Prostate gland (tissue), 2 donors: ENCODE measurements at regions not wholly inside any gene's neighbourhood (a gene's known extent, or its start where the extent isn't known, plus 50 kb on each side); places are given as distances from the start of the nearest gene placed in this dataset.
"Not testable (repeated sequence)": the region's sequence is repeated elsewhere in the genome, so short reads cannot be mapped to it uniquely, and the experiment has no call there.

ENCODE experiments used
- DNase-seq: peaks from one replicate; pipeline ENCODE4 v3.0.0-alpha.2; 2019; ENCODE audit warnings: low spot score
- H3K27ac ChIP-seq, 2 donors: fragments of 200-600 bp; sonication (generic); 2 replicates each; pipeline ENCODE4 v1.5.1; 2017 to 2019
- H3K27me3 ChIP-seq: fragments of 200-600 bp; sonication (generic); replicated peaks from 2 replicates; pipeline ENCODE4 v1.5.1; 2019; ENCODE audit not compliant: insufficient read depth
- H3K36me3 ChIP-seq, 2 donors: fragments of 200-600 bp; sonication (generic); 1 replicate in 1 of 2; 2 replicates in 1 of 2; pipeline versions ENCODE4 v1.5.1 to v1.8.1; 2017 to 2019
- H3K4me1 ChIP-seq: fragments of 200-600 bp; sonication (generic); replicated peaks from 2 replicates; pipeline ENCODE4 v1.5.1; 2019
- H3K4me3 ChIP-seq, 2 donors: fragments of 200-600 bp; sonication (generic); 2 replicates each; pipeline ENCODE4 v1.5.1; 2017 to 2019
- H3K9me3 ChIP-seq: fragments of 200-600 bp; sonication (generic); 2 replicates; pipeline ENCODE4 v1.5.1; 2017
- CTCF ChIP-seq, 4 experiments: fragments of 200-600 bp in 2 of 4; fragments of 450-650 bp in 2 of 4; sonication (generic) in 2 of 4; IDR thresholded peaks; 1 replicate in 3 of 4; 2 replicates in 1 of 4; pipeline ENCODE4 v1.5.1; 2016 to 2019; ENCODE audit warnings: antibody characterized with exemption in 4 of 4, mild to moderate bottlenecking in 2 of 4, moderate library complexity in 2 of 4
- POLR2A ChIP-seq: fragments of 450-650 bp; IDR thresholded peaks from one replicate; pipeline ENCODE4 v1.6.1; 2016; ENCODE audit warnings: antibody characterized with exemption, mild to moderate bottlenecking
- POLR2AphosphoS5 ChIP-seq: sonication (generic); formaldehyde crosslinking; IDR thresholded peaks from one replicate; pipeline ENCODE4 v1.6.1; 2017; ENCODE audit warnings: antibody characterized with exemption
- WGBS: methylation state at CpG from one replicate; pipeline ENCODE4 v1.1.5; 2018; 5-methylcytosine and 5-hydroxymethylcytosine counted together
- intact Hi-C: fragments of 100-400 bp; cut with DNase I; formaldehyde crosslinking; loops from one replicate; pipeline ENCODE4 v1.14.2; 2022

GRCh38 chr9:81069038-81069795 lies 620.1 kb downstream of the TLE1 start:
- DNase-seq: no peak
- Histone ChIP-seq H3K27me3 (no peaks in the 10 kb centered on the region), H3K9me3 (no peaks in the 10 kb centered on the region), H3K4me1 (no peaks in the 10 kb centered on the region), H3K4me3 (no peak overlapping the region), H3K27ac (no peak overlapping the region), H3K36me3 (no peaks in the 10 kb centered on the region)
- TF ChIP-seq POLR2A (no peak), CTCF (IDR thresholded peaks at IDR 0.05) (no peak), POLR2AphosphoS5 (no peak)
- WGBS: 94% methylated on average over 3 of the region's 3 CpGs
- intact Hi-C loops: no loop called here

GRCh38 chr9:81062995-81063394 lies 626.4 kb downstream of the TLE1 start:
- H3K36me3 ChIP-seq, H3K4me3 ChIP-seq, H3K27me3 ChIP-seq, DNase-seq, H3K4me1 ChIP-seq, H3K27ac ChIP-seq, H3K9me3 ChIP-seq, intact Hi-C loops: not testable (repeated sequence)
- 98% methylated on average over 3 of the region's 3 CpGs for WGBS

GRCh38 chr9:81058782-81059181 lies 630.6 kb downstream of the TLE1 start:
- no peak overlapping the region for H3K27ac ChIP-seq
- 81% methylated on average over 2 of the region's 2 CpGs for WGBS
- no peaks in the 10 kb centered on the region for H3K36me3 ChIP-seq
- H3K4me1 ChIP-seq: no peaks in the 10 kb centered on the region
- intact Hi-C loops: no loop called here
- no peak for DNase-seq
- H3K9me3 ChIP-seq: no peaks in the 10 kb centered on the region
- TF ChIP-seq POLR2AphosphoS5 (no peak), POLR2A (no peak), CTCF (IDR thresholded peaks at IDR 0.05) (no peak)
- H3K27me3 ChIP-seq: no peaks in the 10 kb centered on the region
- no peak overlapping the region for H3K4me3 ChIP-seq

GRCh38 chr9:81053298-81054025 lies 635.9 kb downstream of the TLE1 start:
- intact Hi-C loops: no loop called here
- Histone ChIP-seq H3K27ac (no peak overlapping the region), H3K36me3 (no peaks in the 10 kb centered on the region), H3K4me1 (no peaks in the 10 kb centered on the region), H3K4me3 (no peak overlapping the region), H3K27me3 (no peaks in the 10 kb centered on the region), H3K9me3 (no peaks in the 10 kb centered on the region)
- TF ChIP-seq POLR2AphosphoS5 (no peak), CTCF (IDR thresholded peaks at IDR 0.05) (no peak), POLR2A (no peak)
- DNase-seq: no peak
- 41% methylated on average over 1 of the region's 1 CpG for WGBS

- no peak overlapping the region for H3K27ac ChIP-seq
- no peaks in the 10 kb centered on the region for H3K4me1 ChIP-seq
- TF ChIP-seq POLR2AphosphoS5: no peak
- no peak for TF ChIP-seq POLR2A
- TF ChIP-seq CTCF (IDR thresholded peaks at IDR 0.05): no peak
- no peaks in the 10 kb centered on the region for H3K27me3 ChIP-seq
- no peaks in the 10 kb centered on the region for H3K9me3 ChIP-seq
- DNase-seq: no peak
- WGBS: 74% methylated on average over 1 of the region's 1 CpG
- no peak overlapping the region for H3K4me3 ChIP-seq
- intact Hi-C loops: no loop called here
- H3K36me3 ChIP-seq: no peaks in the 10 kb centered on the region
Observed at GRCh38 chr9:81052846-81053245, 636.5 kb downstream of the TLE1 start.
